Ectodermal cell (in vitro differentiated cells): ENCODE measurements at regions not wholly inside any gene's neighbourhood (a gene's known extent, or its start where the extent isn't known, plus 50 kb on each side); places are given as distances from the start of the nearest gene placed in this dataset.
"Not testable (repeated sequence)": the region's sequence is repeated elsewhere in the genome, so short reads cannot be mapped to it uniquely, and the experiment has no call there.

Experiments used
- H3K27ac ChIP-seq: 2 replicates; pipeline ENCODE4 v1.7.0; 2013; ENCODE audit warnings: mild to moderate bottlenecking, low read depth, low read length; ENCODE audit not compliant: insufficient read depth, poor library complexity, severe bottlenecking
- H3K27me3 ChIP-seq: 2 replicates; pipeline ENCODE4 v1.7.0; 2013; ENCODE audit warnings: mild to moderate bottlenecking, low read length; ENCODE audit not compliant: insufficient read depth, control insufficient read depth, poor library complexity, severe bottlenecking
- H3K36me3 ChIP-seq: one replicate; pipeline ENCODE4 v1.7.0; 2013; ENCODE audit warnings: low read length; ENCODE audit not compliant: control insufficient read depth, insufficient read depth
- H3K4me1 ChIP-seq: one replicate; pipeline ENCODE4 v1.7.0; 2013; ENCODE audit warnings: low read length; ENCODE audit not compliant: control insufficient read depth, insufficient read depth
- H3K4me3 ChIP-seq: 2 replicates; pipeline ENCODE4 v1.7.0; 2013; ENCODE audit warnings: low read depth, low read length, control low read depth; ENCODE audit not compliant: insufficient read depth
- H3K9me3 ChIP-seq: 2 replicates; pipeline ENCODE4 v1.7.0; 2013; ENCODE audit warnings: mild to moderate bottlenecking, low read length, moderate library complexity; ENCODE audit not compliant: control insufficient read depth
- WGBS, 2 experiments: methylation state at CpG; one replicate each; pipeline ENCODE4 v1.1.7; 2013; ENCODE audit warnings: missing lambda C conversion rate in 2 of 2; 5-methylcytosine and 5-hydroxymethylcytosine counted together

DNA sequence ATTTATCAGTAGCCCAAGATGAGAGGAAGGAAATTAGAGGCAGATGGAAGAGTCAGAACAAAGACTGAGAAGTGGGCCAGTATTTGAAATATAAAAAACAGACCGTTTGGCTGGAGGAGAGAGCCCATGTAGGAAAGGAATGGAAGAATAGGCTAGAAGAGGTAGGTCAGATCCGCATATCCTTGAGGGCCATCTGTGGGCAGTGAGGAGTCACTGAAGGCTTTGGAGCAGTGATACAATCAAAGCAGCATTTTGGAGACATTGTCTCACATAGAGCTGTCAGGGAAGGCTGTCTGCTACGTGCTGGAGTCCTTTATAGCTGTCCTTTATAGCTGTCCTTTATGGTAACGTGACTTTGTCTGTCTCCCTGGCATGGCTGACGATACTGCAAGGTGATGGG, 92.0 kb upstream of the VEPH1 start:
- Histone ChIP-seq H3K4me3 (no peak overlapping the region), H3K9me3 (no peaks in the 10 kb centered on the region), H3K27ac (no peak overlapping the region), H3K36me3 (no peaks in the 10 kb centered on the region), H3K27me3 (no peaks in the 10 kb centered on the region), H3K4me1 (no peaks in the 10 kb centered on the region)
- WGBS, 2 experiments = 87 to 90% methylated on average over 5 of the region's 5 CpGs

DNA sequence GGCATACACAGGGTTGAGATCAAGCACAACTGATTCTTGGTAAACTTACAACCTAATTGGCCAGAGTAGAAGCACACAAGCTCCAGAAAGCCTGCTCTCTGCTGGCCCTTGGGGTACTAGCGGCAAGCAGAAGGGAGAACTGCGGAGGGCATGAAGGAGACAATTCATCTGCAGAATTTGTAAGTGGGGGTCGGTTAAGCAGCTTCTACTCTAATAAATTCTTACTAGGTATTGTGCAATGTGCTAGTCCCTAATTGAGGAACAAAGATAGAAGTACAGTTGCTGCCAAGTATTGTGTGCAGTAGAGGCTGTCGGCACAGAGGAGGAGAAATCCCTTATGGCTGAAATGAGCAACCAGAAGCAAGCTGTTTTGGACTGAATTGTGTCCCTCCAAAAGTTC, 91.2 kb upstream of the VEPH1 start:
- H3K4me1 ChIP-seq = no peaks in the 10 kb centered on the region
- no peak overlapping the region for H3K27ac ChIP-seq
- no peaks in the 10 kb centered on the region for H3K9me3 ChIP-seq
- no peaks in the 10 kb centered on the region for H3K36me3 ChIP-seq
- no peaks in the 10 kb centered on the region for H3K27me3 ChIP-seq
- WGBS, 2 experiments = 84 to 91% methylated on average over 4 of the region's 4 CpGs
- no peak overlapping the region for H3K4me3 ChIP-seq

DNA sequence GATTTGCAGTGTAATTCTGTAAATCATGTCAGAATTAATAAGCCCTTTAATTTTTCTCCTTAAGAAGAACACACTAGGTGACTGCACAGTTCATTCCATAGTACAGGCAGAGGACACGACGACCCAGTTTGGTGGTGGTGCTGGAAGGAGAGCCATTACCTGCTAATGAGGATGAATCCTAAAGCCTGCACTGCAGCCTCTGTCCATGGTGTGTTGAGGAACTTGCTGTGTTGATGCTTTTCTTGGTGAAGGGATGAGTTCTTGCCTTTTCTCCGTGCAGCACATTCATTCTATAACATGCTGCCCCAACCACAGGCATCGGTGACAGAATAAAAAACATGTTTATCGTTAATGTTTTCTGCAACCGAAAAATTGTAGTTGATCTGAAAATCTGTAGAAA, 89.6 kb upstream of the VEPH1 start:
- Histone ChIP-seq H3K4me1 (no peaks in the 10 kb centered on the region), H3K27me3 (no peaks in the 10 kb centered on the region), H3K27ac (no peak overlapping the region), H3K9me3 (no peaks in the 10 kb centered on the region), H3K36me3 (no peaks in the 10 kb centered on the region), H3K4me3 (no peak overlapping the region)
- 87 to 88% methylated on average over 4 to 6 of the region's 6 CpGs for WGBS, 2 experiments

DNA sequence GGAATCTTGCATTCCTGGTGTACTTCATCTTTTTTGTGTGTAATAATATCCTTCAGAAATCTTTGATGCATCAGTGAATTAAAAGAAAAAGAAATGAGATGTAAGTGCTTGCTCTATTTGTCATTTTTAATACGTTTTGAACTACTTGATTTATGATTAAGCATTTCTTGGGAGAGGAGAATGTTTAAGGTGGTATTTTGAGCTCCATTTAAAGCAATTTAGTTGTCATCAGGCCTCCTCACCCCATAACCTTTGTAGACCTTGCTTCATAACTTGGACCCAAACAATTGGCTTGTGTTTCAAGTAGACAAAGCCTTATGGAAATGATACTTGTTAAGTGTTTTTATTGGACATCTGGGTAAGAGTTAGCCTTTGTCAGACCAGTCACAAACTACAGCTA, 87.1 kb upstream of the VEPH1 start:
- Histone ChIP-seq H3K27ac (no peak overlapping the region), H3K4me1 (no peaks in the 10 kb centered on the region), H3K9me3 (no peaks in the 10 kb centered on the region), H3K27me3 (no peaks in the 10 kb centered on the region), H3K36me3 (no peaks in the 10 kb centered on the region), H3K4me3 (no peak overlapping the region)
- WGBS, 2 experiments = 92 to 94% methylated on average over 1 of the region's 1 CpG

DNA sequence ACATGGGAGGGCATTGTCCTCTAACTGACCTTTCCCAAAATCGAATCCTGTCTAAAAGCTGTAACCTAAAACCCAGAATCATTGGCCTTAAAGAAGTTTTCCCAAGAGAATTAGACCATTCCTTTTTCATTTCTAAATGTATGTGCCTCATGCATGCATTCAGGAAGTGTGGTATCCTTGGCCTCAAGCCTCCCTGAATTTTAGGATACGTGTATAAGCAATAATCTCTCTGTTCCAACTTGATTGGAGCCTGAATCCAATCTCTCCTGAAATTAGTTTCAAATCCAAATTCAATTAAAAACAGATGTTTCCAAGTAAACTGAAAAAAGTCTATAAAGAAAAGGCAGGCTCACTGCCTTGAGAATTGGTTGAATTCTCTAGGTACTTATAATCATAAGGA, 86.0 kb upstream of the VEPH1 start:
- no peaks in the 10 kb centered on the region for H3K27me3 ChIP-seq
- no peaks in the 10 kb centered on the region for H3K9me3 ChIP-seq
- no peak overlapping the region for H3K4me3 ChIP-seq
- H3K4me1 ChIP-seq = no peaks in the 10 kb centered on the region
- WGBS, 2 experiments = 89 to 92% methylated on average over 2 of the region's 2 CpGs
- H3K27ac ChIP-seq = no peak overlapping the region
- no peaks in the 10 kb centered on the region for H3K36me3 ChIP-seq

DNA sequence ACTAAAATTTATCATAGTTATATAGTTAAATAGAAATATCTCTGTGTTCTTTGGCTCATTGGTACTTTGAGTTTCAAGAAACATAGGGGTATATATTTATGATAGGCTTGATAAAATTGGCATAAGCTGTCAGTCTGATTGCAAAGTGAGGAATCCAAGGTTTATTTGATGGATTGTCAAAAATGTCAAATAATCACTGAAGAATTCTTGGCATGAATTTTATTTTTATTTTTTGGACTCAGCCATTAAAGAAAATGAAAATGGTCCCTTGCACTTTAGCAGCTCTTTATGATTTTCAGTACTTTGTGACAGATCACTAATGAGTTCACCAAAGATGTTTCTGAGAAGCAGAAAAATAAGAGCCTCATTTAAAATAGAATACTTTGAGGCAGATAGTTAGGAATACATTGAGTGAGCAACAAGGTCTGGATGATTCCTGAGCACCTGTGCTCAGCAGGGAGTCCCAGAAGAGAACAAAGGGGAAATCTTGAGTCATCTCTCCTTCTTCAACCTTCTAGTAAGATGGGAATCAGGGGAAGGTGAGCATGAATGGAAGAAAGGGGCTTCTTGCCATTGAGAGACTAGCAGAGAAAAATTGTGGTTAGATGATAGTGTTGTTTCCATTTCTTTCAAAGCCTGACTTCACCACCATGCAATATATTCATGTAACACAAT, 85.3 kb upstream of the VEPH1 start:
- Histone ChIP-seq H3K27me3 (no peaks in the 10 kb centered on the region), H3K4me3 (no peak overlapping the region), H3K9me3 (no peaks in the 10 kb centered on the region), H3K36me3 (no peaks in the 10 kb centered on the region), H3K27ac (no peak overlapping the region), H3K4me1 (no peaks in the 10 kb centered on the region)

DNA sequence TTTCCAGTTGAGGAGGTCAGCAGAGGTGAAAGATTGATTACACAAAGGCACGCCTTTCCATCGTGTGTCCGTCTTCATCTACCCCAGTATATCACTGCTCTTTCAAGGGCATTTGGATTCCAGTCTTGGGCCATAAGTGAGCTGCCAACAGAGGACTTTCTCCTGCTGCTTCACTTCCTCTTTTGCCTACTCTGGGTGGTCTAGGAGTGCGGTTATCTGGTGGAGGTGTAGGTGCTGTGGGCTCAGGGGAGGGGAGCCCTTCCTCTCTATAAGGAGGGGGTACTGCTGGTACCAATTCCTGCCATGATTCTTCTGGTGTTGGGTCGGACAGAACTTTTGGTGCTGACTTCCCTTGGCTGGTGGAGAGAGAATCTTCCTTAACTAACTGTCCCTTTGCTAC, 83.1 kb upstream of the VEPH1 start:
- Histone ChIP-seq H3K27ac (no peak overlapping the region), H3K4me1 (no peaks in the 10 kb centered on the region), H3K9me3 (no peaks in the 10 kb centered on the region), H3K36me3 (no peaks in the 10 kb centered on the region), H3K4me3 (no peak overlapping the region), H3K27me3 (no peaks in the 10 kb centered on the region)
- WGBS, 2 experiments = 87 to 95% methylated on average over 5 of the region's 5 CpGs

DNA sequence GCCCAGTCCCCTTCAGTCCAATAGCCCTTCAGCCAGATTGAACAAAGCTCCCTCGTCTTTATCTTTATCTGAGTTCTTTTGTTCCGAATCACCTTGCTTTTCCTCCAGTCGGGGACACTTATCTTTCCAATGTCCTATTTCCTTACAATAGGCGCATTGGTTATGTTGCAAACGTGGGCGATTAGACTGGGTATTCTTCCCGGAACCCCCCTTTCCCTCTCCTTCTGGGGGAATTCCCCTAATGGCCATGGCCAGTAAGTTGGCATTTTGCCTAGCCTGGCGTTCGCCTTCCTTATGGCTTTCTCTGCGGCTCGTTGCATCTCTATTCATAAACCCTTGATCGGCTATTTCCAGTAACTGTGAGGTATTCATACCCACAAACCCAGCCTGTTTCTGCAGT, 82.2 kb upstream of the VEPH1 start:
- H3K27me3 ChIP-seq = no peaks in the 10 kb centered on the region
- H3K4me3 ChIP-seq = no peak overlapping the region
- 95 to 96% methylated on average over 12 of the region's 12 CpGs for WGBS, 2 experiments

DNA sequence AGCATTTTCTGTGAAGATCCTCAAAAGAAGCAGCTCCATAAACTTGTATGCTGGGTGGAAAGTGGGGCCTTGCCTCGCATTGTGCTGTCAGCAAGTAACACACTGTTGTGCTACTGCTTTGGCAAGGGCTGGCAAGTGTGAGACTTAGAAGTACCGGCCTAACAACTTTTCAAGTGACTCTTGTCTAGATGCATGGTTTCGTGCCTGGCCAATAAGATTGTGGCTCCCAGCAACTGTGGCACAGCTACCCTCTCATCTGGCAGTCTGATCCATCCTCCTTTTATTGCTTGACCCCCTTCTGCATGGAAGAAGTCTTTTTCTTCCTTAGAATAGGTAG, 79.4 kb upstream of the VEPH1 start:
- no peaks in the 10 kb centered on the region for H3K36me3 ChIP-seq
- no peaks in the 10 kb centered on the region for H3K4me1 ChIP-seq
- H3K4me3 ChIP-seq = no peak overlapping the region
- no peak overlapping the region for H3K27ac ChIP-seq
- WGBS, 2 experiments = 95 to 98% methylated on average over 3 of the region's 3 CpGs
- H3K9me3 ChIP-seq = no peaks in the 10 kb centered on the region
- H3K27me3 ChIP-seq = no peaks in the 10 kb centered on the region

More for the DNA sequence above, 82.2 kb upstream of the VEPH1 start:
- Histone ChIP-seq H3K36me3 (no peaks in the 10 kb centered on the region), H3K27ac (no peak overlapping the region), H3K4me1 (no peaks in the 10 kb centered on the region), H3K9me3 (no peaks in the 10 kb centered on the region)

DNA sequence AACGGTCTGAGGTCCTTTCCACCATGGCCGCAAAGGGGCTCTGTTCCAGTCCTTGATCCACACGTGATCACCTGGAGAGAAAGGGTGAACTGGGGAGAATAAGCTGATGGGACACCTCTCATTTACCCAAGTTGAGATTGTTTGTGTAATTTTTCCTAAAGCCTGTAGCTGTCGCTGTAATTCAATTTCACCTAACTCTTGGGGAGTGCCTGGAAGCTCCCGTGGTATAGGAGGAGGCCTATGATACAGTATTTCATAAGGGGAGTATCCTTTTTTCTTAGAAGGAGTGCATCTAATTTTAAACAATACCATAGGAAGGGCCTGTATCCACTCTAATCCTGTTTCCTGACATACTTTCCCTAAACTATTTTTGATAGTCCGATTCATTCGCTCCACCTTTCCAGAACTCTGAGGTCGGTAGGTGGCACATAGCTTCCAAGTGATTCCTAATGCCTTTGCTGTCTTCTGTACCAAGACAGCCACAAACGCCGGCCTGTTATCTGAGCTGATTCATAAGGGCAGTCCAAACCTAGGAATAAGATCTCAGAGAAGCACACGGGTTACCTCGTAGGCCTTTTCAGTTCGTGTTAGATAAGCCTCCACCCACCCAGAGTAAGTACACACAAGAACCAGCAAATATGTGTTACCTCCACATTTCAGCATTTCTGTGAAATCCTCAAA, 78.9 kb upstream of the VEPH1 start:
- not testable (repeated sequence) for H3K4me3 ChIP-seq, H3K9me3 ChIP-seq, H3K27ac ChIP-seq, H3K27me3 ChIP-seq, H3K36me3 ChIP-seq, H3K4me1 ChIP-seq
- WGBS, 2 experiments = 82 to 83% methylated on average over 13 of the region's 13 CpGs
